Loucy (cell line): ENCODE measurements at regions not wholly inside any gene's neighbourhood (a gene's known extent, or its start where the extent isn't known, plus 50 kb on each side); places are given as distances from the start of the nearest gene placed in this dataset.

Source experiments
- EZH2phosphoT487 ChIP-seq: fragments of 200-600 bp; IDR thresholded peaks from 2 replicates; pipeline ENCODE4 v1.6.1; 2018; ENCODE audit warnings: antibody characterized with exemption, mild to moderate bottlenecking, moderate library complexity, borderline replicate concordance
- TF ChIP-seq, protein P1 (sequence below): fragments of 200-600 bp; sonication (generic); conservative IDR thresholded peaks from 2 replicates; pipeline ENCODE4 v1.5.1; 2014; ENCODE audit warnings: mild to moderate bottlenecking, antibody characterized with exemption, low read length

DNA sequence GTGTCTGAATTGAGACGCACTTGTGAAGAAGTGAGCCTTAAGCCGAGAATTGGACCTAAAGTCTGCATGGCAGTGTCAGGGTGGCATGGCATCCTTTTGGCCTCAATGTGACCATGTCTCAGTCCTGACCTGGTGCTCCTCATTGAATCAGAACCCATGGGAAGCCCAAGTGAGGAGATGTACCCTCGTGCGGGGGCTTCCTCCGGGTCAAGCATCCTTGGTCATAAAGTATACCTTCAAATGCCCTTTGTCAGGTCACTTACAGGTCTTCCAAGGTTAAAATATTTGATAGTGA, 202.2 kb downstream of the GADD45G start:
- TF ChIP-seq, protein P1, sequence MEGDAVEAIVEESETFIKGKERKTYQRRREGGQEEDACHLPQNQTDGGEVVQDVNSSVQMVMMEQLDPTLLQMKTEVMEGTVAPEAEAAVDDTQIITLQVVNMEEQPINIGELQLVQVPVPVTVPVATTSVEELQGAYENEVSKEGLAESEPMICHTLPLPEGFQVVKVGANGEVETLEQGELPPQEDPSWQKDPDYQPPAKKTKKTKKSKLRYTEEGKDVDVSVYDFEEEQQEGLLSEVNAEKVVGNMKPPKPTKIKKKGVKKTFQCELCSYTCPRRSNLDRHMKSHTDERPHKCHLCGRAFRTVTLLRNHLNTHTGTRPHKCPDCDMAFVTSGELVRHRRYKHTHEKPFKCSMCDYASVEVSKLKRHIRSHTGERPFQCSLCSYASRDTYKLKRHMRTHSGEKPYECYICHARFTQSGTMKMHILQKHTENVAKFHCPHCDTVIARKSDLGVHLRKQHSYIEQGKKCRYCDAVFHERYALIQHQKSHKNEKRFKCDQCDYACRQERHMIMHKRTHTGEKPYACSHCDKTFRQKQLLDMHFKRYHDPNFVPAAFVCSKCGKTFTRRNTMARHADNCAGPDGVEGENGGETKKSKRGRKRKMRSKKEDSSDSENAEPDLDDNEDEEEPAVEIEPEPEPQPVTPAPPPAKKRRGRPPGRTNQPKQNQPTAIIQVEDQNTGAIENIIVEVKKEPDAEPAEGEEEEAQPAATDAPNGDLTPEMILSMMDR: no peak
- TF ChIP-seq EZH2phosphoT487: no peak
